HG03025 (cell line): ENCODE measurements at regions not wholly inside any gene's neighbourhood (a gene's known extent, or its start where the extent isn't known, plus 50 kb on each side); places are given as distances from the start of the nearest gene placed in this dataset.
"Not testable (repeated sequence)": the region's sequence is repeated elsewhere in the genome, so short reads cannot be mapped to it uniquely, and the experiment has no call there.

Source experiments
- ATAC-seq: cut with Tn5 transposase; IDR thresholded peaks from one replicate; pipeline ENCODE4 v1.9.1; 2021; ENCODE audit warnings: mild to moderate bottlenecking, moderate library complexity; ENCODE audit not compliant: unreplicated experiment, low FRiP score

DNA sequence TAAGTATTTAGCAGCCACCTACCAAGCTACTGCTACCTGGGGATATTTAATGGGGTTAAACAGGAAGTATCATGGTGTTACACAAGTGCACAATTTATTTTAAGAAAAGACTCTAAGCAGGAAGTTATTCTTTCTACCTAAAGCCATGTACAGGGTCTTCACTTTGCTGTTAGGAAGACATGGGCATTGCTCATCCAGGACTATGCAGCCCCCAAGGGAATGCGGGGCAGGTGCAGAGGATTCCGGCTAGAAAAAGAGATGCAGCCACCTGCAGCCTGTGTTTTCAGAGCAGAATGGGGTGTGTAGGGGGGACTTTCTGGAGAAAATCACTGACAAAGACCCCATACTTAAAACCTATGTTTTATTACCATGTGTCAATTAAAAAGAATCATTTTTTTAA lies 399.1 kb upstream of the NOX3 start:
- no peak for ATAC-seq

- ATAC-seq: no peak
Observed at GRCh38 chr6:155853011-155853410, 397.4 kb upstream of the NOX3 start.

DNA sequence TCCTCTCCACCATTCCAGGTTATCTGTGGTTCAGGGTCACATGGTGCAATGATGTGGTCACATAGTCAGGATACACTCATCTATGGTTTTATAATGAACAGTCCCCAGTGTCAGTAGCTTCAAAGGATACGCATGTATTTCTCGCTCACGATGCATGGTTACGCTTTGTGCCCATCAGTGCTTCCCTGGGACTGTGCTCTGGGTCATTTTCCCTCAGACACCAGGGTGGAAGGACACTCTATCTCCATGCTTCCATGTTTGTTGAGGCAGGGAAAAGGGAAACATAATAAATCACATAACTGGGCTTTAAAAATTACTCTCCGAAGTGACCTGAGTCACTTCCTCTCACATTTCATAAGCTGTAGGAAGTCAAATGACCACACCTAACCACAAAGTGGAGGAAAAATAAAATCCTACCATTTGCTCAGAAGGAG lies 394.8 kb upstream of the NOX3 start:
- ATAC-seq: no peak

- no peak for ATAC-seq
Observed at GRCh38 chr6:155847711-155848110, 392.1 kb upstream of the NOX3 start.

DNA sequence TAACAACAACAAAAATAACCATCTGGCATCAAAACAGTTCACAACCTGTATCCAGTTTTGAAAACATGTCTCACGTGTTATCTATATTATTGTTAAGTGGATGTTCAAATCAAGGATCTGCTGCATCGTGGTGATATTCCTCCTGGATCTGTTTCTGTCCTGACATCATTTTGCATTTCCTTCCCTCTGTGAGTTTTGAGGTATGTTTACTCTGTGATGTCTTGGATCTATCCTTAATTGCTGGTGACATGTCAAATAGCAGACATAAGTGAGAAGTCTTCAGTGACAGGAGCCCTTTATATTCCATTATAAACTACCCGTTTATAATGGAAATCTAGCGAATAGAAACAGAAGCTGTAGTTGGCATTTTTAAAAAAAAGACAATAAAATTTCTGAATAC lies 381.8 kb upstream of the NOX3 start:
- no peak for ATAC-seq

DNA sequence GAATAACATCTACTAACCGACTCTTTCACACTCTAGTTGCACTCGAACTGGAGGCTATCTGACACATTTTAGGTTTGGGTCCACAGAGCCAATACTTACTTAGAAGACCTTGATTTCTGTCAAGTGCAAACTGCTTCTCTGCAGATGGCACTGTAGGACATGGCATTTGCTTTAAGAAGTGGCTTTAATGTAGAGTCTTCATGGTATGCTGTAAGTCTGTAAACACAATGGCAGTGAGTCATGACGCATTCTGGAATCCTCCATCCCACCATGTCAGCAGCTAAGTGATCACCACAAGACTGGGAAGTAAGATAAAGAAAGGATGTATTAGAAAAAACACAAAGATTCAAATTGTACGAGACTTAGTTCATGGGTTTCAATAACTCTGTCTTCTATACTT lies 377.0 kb upstream of the NOX3 start:
- ATAC-seq: no peak

- no peak for ATAC-seq
Observed at GRCh38 chr6:155830531-155830930, 374.9 kb upstream of the NOX3 start.

DNA sequence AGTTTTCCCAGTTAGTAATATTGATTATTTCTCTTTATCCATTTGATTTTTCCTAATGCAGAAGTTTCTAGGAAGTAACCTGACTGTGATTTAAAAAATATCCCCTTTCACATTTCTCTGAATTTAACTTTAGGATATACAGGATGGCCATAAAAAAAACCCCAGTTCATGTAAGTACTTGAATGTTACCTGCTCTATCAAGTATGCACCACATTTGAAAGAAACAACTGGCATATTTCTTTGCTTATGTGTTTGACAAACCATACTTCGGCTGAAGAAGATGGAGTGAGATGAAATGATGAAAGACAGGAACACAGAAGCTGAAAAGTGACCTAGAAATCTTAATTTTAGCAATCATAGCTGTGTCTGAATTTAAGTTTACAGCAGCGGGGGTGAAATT lies 374.0 kb upstream of the NOX3 start:
- no peak for ATAC-seq

DNA sequence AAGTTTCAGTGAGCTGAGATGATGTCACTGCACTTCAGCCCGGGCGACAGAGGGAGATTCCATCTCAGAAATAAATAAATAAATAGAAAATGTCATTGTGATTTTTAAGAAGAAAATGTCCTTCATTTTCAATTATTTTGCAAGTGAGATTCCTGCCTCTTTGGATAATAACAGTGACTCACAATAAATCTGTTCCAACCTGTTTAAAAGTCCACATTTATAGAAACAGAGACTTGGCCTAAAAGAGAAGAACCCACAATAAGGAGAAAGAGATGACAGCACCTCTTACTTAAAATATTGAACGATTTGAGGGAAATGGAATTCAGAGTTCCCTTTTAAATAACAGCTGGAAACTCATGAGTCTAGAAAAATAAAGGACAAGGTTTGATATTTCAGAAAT lies 373.4 kb upstream of the NOX3 start:
- ATAC-seq: no peak

DNA sequence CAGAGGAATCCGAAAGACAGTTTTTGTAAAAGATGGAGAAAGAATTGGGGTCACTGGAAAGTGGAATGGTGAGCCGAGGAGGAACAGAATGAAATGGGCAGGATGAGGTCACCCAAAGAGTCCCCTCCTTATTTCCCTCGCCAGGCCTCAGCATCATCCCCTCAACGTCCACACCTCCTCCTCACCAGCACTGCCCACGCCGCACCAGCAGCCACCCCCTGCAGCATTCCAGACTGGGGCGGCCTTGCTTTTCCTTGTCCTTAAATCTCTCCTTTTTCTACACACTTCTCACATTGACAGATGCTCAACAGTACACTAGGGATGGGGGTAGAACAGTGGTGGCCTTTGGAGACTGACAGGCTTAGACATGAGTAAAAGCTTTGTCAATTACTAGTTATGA lies 363.1 kb upstream of the NOX3 start:
- ATAC-seq: no peak

DNA sequence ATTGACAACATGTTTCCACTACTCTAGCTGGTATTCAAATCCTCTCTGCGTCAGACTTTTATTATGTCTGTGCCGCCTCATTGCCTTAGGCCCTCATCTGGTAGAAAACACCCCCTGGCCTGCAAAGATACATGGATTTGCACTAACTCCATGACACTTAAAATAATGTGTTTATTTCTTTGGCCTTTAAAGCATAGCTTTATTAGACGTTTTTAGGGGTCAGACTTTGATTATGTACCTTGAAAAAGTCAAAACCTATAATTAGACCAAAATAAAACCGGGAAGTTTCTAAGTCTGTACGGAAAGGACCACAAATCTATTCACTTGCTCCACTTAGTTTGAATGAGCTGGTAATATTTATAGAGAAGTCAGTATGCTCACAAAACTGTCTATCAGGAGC lies 357.9 kb upstream of the NOX3 start:
- no peak for ATAC-seq

DNA sequence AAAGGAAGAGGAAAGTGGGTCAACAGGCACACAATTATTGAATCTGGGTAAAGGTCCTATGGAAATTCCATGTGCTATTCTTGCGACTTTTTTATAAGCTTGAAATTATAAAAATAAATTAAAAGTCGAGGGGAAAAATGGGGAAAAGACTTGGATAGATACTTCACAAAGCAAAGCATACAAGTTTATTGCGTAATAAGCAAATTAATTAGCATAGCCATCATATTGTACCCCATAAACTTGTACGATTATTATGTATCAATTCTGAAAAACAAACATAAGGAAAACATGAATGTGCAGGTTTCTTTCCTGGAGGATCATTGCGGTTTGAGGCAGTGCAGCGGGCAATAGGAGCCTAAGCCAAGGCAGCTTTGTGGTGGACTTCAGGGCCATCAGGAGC lies 351.6 kb upstream of the NOX3 start:
- no peak for ATAC-seq

- ATAC-seq: no peak
Observed at GRCh38 chr6:155801046-155801445, 345.4 kb upstream of the NOX3 start.

- ATAC-seq: not testable (repeated sequence)
Observed at GRCh38 chr6:155798876-155799275, 343.2 kb upstream of the NOX3 start.

GRCh38 chr6:155795173-155795796 lies 339.6 kb upstream of the NOX3 start:
- no peak for ATAC-seq

DNA sequence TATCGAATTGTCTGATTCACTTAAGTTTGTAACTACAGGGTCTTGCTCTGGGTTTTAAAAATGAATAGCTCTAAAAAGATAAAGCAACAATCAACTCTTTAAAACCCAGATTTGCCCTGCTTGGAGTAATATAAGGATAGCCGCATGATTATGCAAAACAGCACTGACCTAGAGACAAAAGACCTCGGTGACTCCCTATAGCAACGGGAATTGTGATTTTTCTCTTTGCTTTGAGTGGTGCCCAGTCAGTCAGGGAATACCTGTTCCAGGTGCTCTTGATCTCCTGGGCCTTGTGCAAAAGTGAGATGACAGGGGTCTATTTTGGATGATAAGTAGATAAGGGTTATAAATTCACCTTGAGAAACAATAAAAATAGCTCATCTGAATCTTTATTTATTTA lies 336.3 kb upstream of the NOX3 start:
- ATAC-seq: no peak

- ATAC-seq: no peak
Observed at GRCh38 chr6:155791186-155791585, 335.5 kb upstream of the NOX3 start.

- ATAC-seq: no peak
Observed at GRCh38 chr6:155787168-155787567, 331.5 kb upstream of the NOX3 start.

GRCh38 chr6:155786528-155786927 lies 330.9 kb upstream of the NOX3 start:
- no peak for ATAC-seq

DNA sequence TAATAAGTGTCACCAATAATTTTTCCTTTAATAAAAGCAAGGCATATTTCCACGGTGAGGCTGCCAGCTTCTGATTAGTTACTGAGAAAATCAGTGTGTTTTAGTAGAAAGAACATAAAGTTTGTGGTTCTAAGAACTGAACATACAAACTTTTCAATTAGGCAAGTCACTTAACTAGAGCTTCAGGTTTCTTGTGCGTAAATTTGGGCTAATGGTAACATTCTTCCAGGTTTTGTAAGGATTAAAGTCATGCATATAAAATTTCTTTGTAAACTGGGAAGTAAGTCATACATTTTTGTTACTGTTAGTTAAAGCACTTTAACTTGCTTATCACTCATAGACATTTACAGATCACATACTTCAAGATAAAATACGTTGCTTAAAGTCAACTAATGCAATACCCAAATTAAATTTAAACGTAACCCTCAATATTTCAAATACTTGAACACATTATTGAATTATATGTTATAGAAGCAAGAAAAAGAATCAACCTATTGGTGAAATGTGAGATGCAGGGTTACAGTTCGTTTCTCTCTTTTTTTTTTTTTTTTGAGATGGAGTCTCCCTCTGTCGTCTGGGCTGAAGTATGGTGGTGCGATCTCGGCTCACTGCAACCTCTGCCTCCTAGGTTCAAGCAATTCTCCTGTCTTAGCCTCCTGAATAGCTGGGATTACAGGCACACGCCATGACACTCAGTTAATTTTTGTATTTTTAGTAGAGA lies 327.3 kb upstream of the NOX3 start:
- ATAC-seq: no peak

DNA sequence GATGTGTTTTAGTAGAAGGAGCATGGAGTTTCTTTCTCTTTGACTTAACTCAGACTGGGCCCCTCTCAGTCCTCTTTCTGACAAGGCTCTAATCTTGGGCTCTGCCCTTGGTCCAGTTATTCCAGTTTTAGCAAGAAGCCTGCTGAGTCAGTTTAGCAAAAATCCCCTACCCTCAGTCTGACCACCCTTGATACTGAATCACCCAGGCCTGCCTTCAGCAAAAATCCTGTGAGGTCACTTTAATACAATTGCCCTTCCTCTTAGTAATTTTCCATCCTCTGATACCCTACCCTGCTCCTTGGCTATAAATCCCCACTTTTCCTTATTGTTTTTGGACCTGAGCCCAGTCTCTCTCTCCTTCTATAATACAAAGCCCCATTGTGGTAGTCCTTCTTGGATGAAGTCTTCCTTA lies 326.7 kb upstream of the NOX3 start:
- no peak for ATAC-seq

- ATAC-seq: no peak
Observed at GRCh38 chr6:155779456-155779855, 323.8 kb upstream of the NOX3 start.
